HEK293T (cell line): ENCODE measurements at regions not wholly inside any gene's neighbourhood (a gene's known extent, or its start where the extent isn't known, plus 50 kb on each side); places are given as distances from the start of the nearest gene placed in this dataset.

ENCODE experiments used
- CTCF ChIA-PET: fragments of 350-600 bp; formaldehyde crosslinking; extraction: SDS; loops from one replicate; lab custom pipeline; 2021; ENCODE audit warnings: antibody characterized with exemption, inconsistent platforms; lab: Yijun Ruan, JAX
- POLR2A ChIA-PET: fragments of 350-600 bp; formaldehyde crosslinking; extraction: SDS; loops from one replicate; lab custom pipeline; 2020; ENCODE audit warnings: antibody characterized with exemption, inconsistent platforms; lab: Yijun Ruan, JAX
- DNase-seq: peaks from one replicate; pipeline ENCODE4 v3.0.0; 2012; ENCODE audit warnings: mixed read lengths; ENCODE audit errors: extremely low spot score
- ARNT ChIP-seq: fragments of 450-650 bp; IDR thresholded peaks from 2 replicates; pipeline ENCODE4 v1.6.1; 2017; ENCODE audit warnings: mild to moderate bottlenecking
- BHLHE40 ChIP-seq: fragments of 450-650 bp; IDR thresholded peaks from 2 replicates; pipeline ENCODE4 v1.6.1; 2016; ENCODE audit warnings: mild to moderate bottlenecking, moderate library complexity, borderline replicate concordance
- CTBP1 ChIP-seq: fragments of 450-650 bp; IDR thresholded peaks from 2 replicates; pipeline ENCODE4 v1.6.1; 2016; ENCODE audit warnings: borderline replicate concordance
- ELF4 ChIP-seq: fragments of 450-650 bp; IDR thresholded peaks from 2 replicates; pipeline ENCODE4 v1.6.1; 2017; ENCODE audit warnings: antibody characterized with exemption
- FOXA1 ChIP-seq: fragments of 450-650 bp; IDR thresholded peaks from 2 replicates; pipeline ENCODE4 v1.6.1; 2016; ENCODE audit warnings: mild to moderate bottlenecking
- FOXK2 ChIP-seq: fragments of 450-650 bp; IDR thresholded peaks from 2 replicates; pipeline ENCODE4 v1.6.1; 2016; ENCODE audit warnings: mild to moderate bottlenecking
- FOXM1 ChIP-seq: fragments of 450-650 bp; IDR thresholded peaks from 2 replicates; pipeline ENCODE4 v1.6.1; 2017; ENCODE audit warnings: mild to moderate bottlenecking, borderline replicate concordance
- HDGF ChIP-seq: fragments of 450-650 bp; IDR thresholded peaks from 2 replicates; pipeline ENCODE4 v1.6.1; 2017; ENCODE audit warnings: antibody characterized with exemption, borderline replicate concordance
- L3MBTL2 ChIP-seq: fragments of 450-650 bp; conservative IDR thresholded peaks from 2 replicates; pipeline ENCODE4 v1.6.1; 2016; ENCODE audit warnings: mild to moderate bottlenecking
- LEF1 ChIP-seq: fragments of 450-650 bp; IDR thresholded peaks from 2 replicates; pipeline ENCODE4 v1.6.1; 2017; ENCODE audit warnings: mild to moderate bottlenecking, borderline replicate concordance
- NFRKB ChIP-seq: fragments of 450-650 bp; IDR thresholded peaks from 2 replicates; pipeline ENCODE4 v1.6.1; 2016; ENCODE audit warnings: mild to moderate bottlenecking, moderate library complexity
- SP1 ChIP-seq: fragments of 450-650 bp; IDR thresholded peaks from 2 replicates; pipeline ENCODE4 v1.6.1; 2017
- SUZ12 ChIP-seq: fragments of 450-650 bp; IDR thresholded peaks from 2 replicates; pipeline ENCODE4 v1.6.1; 2016; ENCODE audit warnings: mild to moderate bottlenecking
- TARDBP ChIP-seq: fragments of 450-650 bp; IDR thresholded peaks from 2 replicates; pipeline ENCODE4 v1.6.1; 2016
- ZNF384 ChIP-seq: fragments of 450-650 bp; IDR thresholded peaks from 2 replicates; pipeline ENCODE4 v1.6.1; 2016
- TF ChIP-seq, protein P1 (sequence below): fragments of 450-650 bp; IDR thresholded peaks from 2 replicates; pipeline ENCODE4 v1.6.1; 2016

GRCh38 chr6:154590756-154591155 lies 80.3 kb upstream of the CNKSR3 start:
- TF ChIP-seq TARDBP (no peak), SUZ12 (no peak), NFRKB (no peak), ZNF384 (no peak), L3MBTL2 (no peak), HDGF (no peak), ARNT (no peak), BHLHE40 (no peak), LEF1 (no peak), FOXM1 (no peak), FOXK2 (no peak), SP1 (no peak), FOXA1 (no peak)
- ChIA-PET CTCF (no interaction called here), POLR2A (no interaction called here)
- DNase-seq = no peak

DNA sequence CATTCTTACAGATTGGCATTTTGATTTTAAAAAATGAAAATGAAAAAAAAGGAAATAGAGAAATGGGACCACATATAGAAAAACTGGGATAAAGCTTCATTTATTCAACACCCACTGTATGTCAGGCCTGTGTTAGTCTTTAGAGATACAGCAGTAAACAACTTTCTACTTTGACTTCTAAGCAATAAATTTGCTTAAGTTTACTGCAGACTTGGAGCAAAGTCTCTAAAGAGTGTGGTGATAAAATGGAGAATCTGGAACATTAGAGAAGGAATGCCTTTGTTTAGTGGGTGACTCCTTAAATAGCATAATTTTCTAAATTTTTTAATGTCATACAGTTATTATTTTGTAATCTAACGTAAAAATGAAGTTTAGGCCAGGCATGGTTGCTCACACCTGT lies 80.7 kb upstream of the CNKSR3 start:
- no peak for DNase-seq
- TF ChIP-seq SP1 (no peak), L3MBTL2 (no peak), ZNF384 (no peak), LEF1 (no peak), NFRKB (no peak), HDGF (no peak), FOXM1 (no peak), FOXA1 (no peak), FOXK2 (no peak), ARNT (no peak), CTBP1 (no peak), BHLHE40 (no peak), ELF4 (no peak), TARDBP (no peak), SUZ12 (no peak)
- TF ChIP-seq, protein P1, sequence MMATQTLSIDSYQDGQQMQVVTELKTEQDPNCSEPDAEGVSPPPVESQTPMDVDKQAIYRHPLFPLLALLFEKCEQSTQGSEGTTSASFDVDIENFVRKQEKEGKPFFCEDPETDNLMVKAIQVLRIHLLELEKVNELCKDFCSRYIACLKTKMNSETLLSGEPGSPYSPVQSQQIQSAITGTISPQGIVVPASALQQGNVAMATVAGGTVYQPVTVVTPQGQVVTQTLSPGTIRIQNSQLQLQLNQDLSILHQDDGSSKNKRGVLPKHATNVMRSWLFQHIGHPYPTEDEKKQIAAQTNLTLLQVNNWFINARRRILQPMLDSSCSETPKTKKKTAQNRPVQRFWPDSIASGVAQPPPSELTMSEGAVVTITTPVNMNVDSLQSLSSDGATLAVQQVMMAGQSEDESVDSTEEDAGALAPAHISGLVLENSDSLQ = no peak
- CTCF ChIA-PET = no interaction called here
- POLR2A ChIA-PET = no interaction called here

GRCh38 chr6:154592199-154592860 lies 81.8 kb upstream of the CNKSR3 start:
- POLR2A ChIA-PET = interaction anchor here (1.4 kb wide), 1 partner anchor 10 kb away, joined by 3 read pairs; no protein-coding TSS in a partner anchor

DNA sequence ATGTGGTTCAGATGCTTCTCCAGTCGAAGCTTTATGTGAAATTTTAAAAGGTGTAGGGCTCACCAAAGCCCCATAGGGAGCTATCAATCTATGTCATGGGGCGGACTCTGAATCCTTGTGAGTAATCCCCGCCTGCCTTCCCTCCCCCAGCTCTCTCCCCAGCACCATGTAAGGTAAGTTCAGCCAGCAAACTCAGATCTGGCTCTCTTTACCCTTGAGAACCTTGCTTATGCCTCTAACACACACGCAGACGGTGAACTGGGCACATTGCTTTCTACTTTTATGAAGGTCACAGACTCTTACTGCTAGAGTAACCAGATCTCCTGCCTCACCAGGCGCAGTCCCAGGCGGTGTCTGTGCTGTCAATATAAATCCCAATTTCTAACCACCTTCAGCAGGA lies 82.6 kb upstream of the CNKSR3 start:
- CTCF ChIA-PET = interaction anchor here (0.9 kb wide), 1 partner anchor 95 kb away, joined by 4 read pairs; no protein-coding TSS in a partner anchor
- DNase-seq = peak; percentile 80
- POLR2A ChIA-PET = interaction anchor here (1.0 to 1.4 kb wide), 2 partner anchors 10 to 36 kb away, joined by 3 read pairs; no protein-coding TSS in a partner anchor
- TF ChIP-seq ELF4 = no peak
- TF ChIP-seq, protein P1 = peak; percentile 98
- TF ChIP-seq TARDBP = no peak

More at GRCh38 chr6:154592199-154592860, 81.8 kb upstream of the CNKSR3 start:
- CTCF ChIA-PET = interaction anchor here (0.9 kb wide), 1 partner anchor 94 kb away, joined by 4 read pairs; no protein-coding TSS in a partner anchor
- TF ChIP-seq BHLHE40 (no peak), TARDBP (no peak), ELF4 (no peak), ZNF384 (no peak), FOXK2 (no peak), CTBP1 (no peak), FOXM1 (no peak), L3MBTL2 (no peak), LEF1 (no peak)
- DNase-seq = no peak

DNA sequence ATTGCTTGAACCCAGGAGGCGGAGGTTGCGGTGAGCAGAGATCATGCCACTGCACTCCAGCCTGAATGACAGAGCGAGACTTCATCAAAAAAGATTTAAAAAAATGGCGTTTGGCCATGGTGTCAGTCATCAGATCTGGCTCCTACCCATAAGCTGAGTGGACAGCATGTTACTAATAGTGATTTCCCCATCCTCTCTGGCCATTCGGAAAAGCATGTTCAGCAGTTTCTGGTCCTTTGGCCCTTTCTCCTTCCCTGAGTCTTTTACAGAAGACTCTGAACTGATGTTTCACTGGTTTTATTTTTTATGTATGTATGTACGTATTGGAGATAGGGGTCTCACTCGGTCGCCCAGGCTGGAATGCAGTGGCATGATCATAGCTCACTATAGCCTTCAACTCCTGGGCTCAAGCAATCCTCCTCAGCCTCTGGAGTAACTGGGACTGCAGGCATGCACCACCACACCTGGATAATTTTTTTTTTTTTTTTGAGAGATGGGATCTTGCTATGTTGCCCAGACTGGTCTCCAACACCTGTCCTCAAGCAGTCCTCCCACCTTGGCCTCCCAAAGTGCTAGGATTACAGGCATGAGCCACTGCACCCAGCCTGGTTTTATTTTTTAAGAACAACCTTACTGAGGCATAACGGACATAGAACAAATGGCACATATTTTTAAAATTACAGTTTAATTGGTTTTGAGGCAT lies 84.2 kb upstream of the CNKSR3 start:
- ChIA-PET POLR2A (no interaction called here), CTCF (interaction anchor here (0.9 to 1.0 kb wide), 2 partner anchors 22 to 81 kb away, joined by 3 read pairs; no protein-coding TSS in a partner anchor)
- no peak for DNase-seq
- no peak for TF ChIP-seq TARDBP
- TF ChIP-seq ZNF384 = no peak
- TF ChIP-seq HDGF = no peak
- TF ChIP-seq ARNT = no peak

GRCh38 chr6:154595538-154595937 lies 85.1 kb upstream of the CNKSR3 start:
- POLR2A ChIA-PET = interaction anchor here (1.4 kb wide), 1 partner anchor 85 kb away, joined by 7 read pairs; the partner anchor contains the start of gene CNKSR3

More at GRCh38 chr6:154595538-154595937, 85.1 kb upstream of the CNKSR3 start:
- no peak for DNase-seq
- CTCF ChIA-PET = interaction anchor here (0.9 to 1.1 kb wide), 2 partner anchors 18 to 80 kb away, joined by 3 to 6 read pairs; no protein-coding TSS in a partner anchor
- no peak for TF ChIP-seq NFRKB
- TF ChIP-seq HDGF = no peak
- TF ChIP-seq CTBP1 = no peak
